GM12891 (cell line): ENCODE measurements at regions not wholly inside any gene's neighbourhood (a gene's known extent, or its start where the extent isn't known, plus 50 kb on each side); places are given as distances from the start of the nearest gene placed in this dataset.

Source experiments
- DNase-seq: peaks from one replicate; pipeline ENCODE4 v3.0.0; 2011; ENCODE audit warnings: low spot score; ENCODE audit not compliant: insufficient read length
- FAIRE-seq: peaks from 2 replicates; lab custom pipeline; 2011; peaks lifted over from hg19 to GRCh38; lab: Jason Lieb, UNC
- PAX5 ChIP-seq: IDR thresholded peaks from 2 replicates; pipeline ENCODE4 v1.6.1; 2011; ENCODE audit warnings: low read length, moderate library complexity, mild to moderate bottlenecking; ENCODE audit not compliant: insufficient read depth, severe bottlenecking
- POLR2A ChIP-seq: IDR thresholded peaks from 2 replicates; pipeline ENCODE4 v1.6.1; 2011; ENCODE audit warnings: low read depth, low read length, control low read depth
- POLR2AphosphoS5 ChIP-seq: IDR thresholded peaks from 2 replicates; pipeline ENCODE4 v1.6.1; 2011; ENCODE audit warnings: low read depth, low read length, control low read depth
- POU2F2 ChIP-seq: IDR thresholded peaks from 2 replicates; pipeline ENCODE4 v1.6.1; 2011; ENCODE audit warnings: low read depth, mild to moderate bottlenecking, control low read depth, low read length, moderate library complexity
- SPI1 ChIP-seq: IDR thresholded peaks from 2 replicates; pipeline ENCODE4 v1.6.1; 2011; ENCODE audit warnings: low read depth, low read length, control low read depth
- TAF1 ChIP-seq: IDR thresholded peaks from 2 replicates; pipeline ENCODE4 v1.6.1; 2011; ENCODE audit warnings: low read depth, low read length, control low read depth

DNA sequence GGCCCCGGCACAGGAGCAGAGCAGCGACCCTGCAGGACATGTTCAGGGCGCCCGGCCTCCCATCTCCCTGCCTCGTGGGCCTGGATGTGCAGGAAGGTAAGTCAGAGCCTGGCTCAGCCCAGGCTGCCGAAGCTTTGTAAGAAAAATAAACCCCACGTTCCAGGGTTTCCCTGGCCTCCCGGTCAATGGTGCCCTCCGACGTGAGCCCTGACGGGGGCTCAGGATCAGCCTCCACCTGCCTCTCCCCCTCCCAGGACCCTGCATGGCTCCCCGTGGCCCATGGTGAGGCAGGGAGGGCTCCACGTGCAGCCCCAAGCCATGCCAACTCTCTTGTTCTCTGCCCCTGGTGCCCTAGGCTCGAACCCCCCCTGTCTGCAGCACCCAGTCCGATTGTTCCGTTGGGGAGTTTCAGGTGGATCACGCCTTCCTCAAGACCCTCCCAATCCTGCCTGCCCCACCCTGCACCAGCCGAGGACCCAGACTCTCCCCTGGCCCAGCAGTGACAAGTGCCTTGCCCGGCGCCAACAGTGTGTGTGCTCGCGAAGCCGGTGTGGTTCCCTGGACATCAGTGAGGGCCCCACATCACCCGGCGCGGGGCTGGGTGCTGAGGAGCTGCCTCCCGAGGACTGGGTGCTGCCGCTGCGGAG, 73.2 kb downstream of the PDGFA start:
- FAIRE-seq (no peak), DNase-seq (no peak)
- TF ChIP-seq TAF1 (no peak), SPI1 (no peak), POLR2A (no peak), POU2F2 (no peak), POLR2AphosphoS5 (no peak), PAX5 (no peak)
